ENCODE measurements at regions not wholly inside any gene's neighbourhood (a gene's known extent, or its start where the extent isn't known, plus 50 kb on each side); places are given as distances from the start of the nearest gene placed in this dataset.

DNA sequence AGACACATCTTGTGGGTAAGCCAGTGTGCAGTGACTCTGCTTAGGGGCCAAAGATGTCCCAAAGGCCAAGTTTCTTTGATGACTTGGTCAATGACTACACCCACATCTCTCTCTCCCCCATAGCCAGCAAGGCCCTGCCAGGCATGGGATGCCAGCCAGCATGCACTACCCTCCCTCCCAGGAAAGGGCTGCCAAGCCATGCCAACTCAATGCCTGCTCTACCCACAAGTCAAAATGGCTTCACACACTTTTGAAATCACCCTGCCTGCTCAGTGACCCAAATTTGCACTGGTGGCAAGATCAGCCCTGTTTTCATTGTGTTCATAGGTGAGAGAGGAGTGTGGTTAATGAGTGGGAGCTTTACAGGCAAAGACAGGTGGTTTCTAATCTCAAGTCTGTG lies 112.5 kb downstream of the MATN1 start:
- TF ChIP-seq ARNTL (CRISPR knock-in tag; IDR thresholded peaks at IDR 0.05; ENCODE audit: borderline replicate concordance, low read depth) (no peak), TOX (CRISPR knock-in tag; IDR thresholded peaks at IDR 0.05; ENCODE audit: borderline replicate concordance) (no peak), TCF4 (CRISPR knock-in tag; IDR thresholded peaks at IDR 0.05; ENCODE audit: borderline replicate concordance) (no peak), PPARA (CRISPR knock-in tag; IDR thresholded peaks at IDR 0.05; ENCODE audit: borderline replicate concordance) (no peak)
- no peak for ATAC-seq

DNA sequence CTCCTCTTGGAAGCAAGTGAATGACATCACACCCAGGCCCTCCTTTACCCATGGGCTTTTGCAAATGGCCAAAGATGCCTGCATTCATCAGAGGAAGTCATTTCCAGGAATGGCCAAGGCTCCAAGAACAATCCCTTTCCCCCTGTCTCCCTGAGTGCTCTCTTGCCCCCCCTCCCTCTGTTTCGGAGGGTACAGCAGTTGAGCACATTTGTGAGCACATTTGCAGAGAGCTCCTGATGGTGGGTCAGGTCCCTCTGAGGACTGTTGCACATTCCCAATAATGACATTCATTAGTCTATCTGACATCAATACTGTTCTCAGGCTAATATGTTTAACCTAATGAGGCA lies 113.4 kb downstream of the MATN1 start:
- TF ChIP-seq ZNF70 (CRISPR knock-in tag; IDR thresholded peaks at IDR 0.05) (no peak), TOX (CRISPR knock-in tag; IDR thresholded peaks at IDR 0.05; ENCODE audit: borderline replicate concordance) (no peak), TCF4 (CRISPR knock-in tag; IDR thresholded peaks at IDR 0.05; ENCODE audit: borderline replicate concordance) (no peak), ZNF8 (CRISPR knock-in tag; IDR thresholded peaks at IDR 0.05) (no peak), ESRRG (CRISPR knock-in tag; IDR thresholded peaks at IDR 0.05) (no peak), CSDC2 (CRISPR knock-in tag; IDR thresholded peaks at IDR 0.05) (no peak), GLIS3 (CRISPR knock-in tag; IDR thresholded peaks at IDR 0.05) (no peak), ISL1 (CRISPR knock-in tag; IDR thresholded peaks at IDR 0.05) (no peak), ZFP30 (CRISPR knock-in tag; IDR thresholded peaks at IDR 0.05) (no peak), ARNTL (CRISPR knock-in tag; IDR thresholded peaks at IDR 0.05; ENCODE audit: borderline replicate concordance, low read depth) (no peak), PPARA (CRISPR knock-in tag; IDR thresholded peaks at IDR 0.05; ENCODE audit: borderline replicate concordance) (no peak)
- TF ChIP-seq, protein P1, sequence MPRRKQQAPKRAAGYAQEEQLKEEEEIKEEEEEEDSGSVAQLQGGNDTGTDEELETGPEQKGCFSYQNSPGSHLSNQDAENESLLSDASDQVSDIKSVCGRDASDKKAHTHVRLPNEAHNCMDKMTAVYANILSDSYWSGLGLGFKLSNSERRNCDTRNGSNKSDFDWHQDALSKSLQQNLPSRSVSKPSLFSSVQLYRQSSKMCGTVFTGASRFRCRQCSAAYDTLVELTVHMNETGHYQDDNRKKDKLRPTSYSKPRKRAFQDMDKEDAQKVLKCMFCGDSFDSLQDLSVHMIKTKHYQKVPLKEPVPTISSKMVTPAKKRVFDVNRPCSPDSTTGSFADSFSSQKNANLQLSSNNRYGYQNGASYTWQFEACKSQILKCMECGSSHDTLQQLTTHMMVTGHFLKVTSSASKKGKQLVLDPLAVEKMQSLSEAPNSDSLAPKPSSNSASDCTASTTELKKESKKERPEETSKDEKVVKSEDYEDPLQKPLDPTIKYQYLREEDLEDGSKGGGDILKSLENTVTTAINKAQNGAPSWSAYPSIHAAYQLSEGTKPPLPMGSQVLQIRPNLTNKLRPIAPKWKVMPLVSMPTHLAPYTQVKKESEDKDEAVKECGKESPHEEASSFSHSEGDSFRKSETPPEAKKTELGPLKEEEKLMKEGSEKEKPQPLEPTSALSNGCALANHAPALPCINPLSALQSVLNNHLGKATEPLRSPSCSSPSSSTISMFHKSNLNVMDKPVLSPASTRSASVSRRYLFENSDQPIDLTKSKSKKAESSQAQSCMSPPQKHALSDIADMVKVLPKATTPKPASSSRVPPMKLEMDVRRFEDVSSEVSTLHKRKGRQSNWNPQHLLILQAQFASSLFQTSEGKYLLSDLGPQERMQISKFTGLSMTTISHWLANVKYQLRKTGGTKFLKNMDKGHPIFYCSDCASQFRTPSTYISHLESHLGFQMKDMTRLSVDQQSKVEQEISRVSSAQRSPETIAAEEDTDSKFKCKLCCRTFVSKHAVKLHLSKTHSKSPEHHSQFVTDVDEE (CRISPR knock-in tag; IDR thresholded peaks at IDR 0.05) = no peak
- TF ChIP-seq, protein P2, sequence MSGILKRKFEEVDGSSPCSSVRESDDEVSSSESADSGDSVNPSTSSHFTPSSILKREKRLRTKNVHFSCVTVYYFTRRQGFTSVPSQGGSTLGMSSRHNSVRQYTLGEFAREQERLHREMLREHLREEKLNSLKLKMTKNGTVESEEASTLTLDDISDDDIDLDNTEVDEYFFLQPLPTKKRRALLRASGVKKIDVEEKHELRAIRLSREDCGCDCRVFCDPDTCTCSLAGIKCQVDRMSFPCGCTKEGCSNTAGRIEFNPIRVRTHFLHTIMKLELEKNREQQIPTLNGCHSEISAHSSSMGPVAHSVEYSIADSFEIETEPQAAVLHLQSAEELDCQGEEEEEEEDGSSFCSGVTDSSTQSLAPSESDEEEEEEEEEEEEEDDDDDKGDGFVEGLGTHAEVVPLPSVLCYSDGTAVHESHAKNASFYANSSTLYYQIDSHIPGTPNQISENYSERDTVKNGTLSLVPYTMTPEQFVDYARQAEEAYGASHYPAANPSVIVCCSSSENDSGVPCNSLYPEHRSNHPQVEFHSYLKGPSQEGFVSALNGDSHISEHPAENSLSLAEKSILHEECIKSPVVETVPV (CRISPR knock-in tag; IDR thresholded peaks at IDR 0.05) = no peak
- no peak for ATAC-seq

DNA sequence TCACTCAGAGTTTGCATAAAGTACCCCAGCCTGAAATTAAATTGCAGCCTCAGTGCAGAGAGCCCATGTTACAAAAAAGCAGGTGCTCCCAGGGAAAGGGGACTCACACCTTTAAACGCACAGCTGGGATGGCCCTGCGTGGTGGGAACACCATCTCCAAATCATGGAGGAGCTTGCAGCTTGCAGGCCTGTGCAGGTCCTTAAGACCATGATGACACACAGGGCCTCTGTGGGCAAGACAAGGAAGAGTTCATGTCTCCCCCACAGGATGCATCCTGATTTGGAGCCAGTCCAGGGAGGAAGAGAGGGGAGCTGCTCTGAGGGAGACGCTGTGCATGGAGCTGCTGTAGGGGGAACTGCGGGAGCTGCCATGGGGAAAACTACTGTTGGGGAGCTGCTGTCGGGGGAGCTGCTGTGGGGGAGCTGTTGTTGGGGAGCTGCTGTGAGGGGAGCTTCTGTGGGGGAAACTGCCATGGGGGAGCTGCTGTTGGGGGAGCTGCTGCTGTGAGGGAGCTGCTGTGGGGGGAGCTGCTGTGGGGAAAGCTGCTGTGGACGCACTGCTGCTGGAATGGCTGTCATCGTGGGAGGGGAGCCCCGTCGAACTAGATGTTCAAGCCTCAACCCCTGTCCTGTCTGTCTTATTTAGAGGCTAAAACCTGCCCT lies 113.9 kb downstream of the MATN1 start:
- TF ChIP-seq ZFP30 (CRISPR knock-in tag; IDR thresholded peaks at IDR 0.05) (no peak), ISL1 (CRISPR knock-in tag; IDR thresholded peaks at IDR 0.05) (no peak), SNAI2 (CRISPR knock-in tag; IDR thresholded peaks at IDR 0.05) (no peak), OSR1 (CRISPR knock-in tag; IDR thresholded peaks at IDR 0.05) (no peak), ZC3H10 (CRISPR knock-in tag; IDR thresholded peaks at IDR 0.05) (no peak), TCF4 (CRISPR knock-in tag; IDR thresholded peaks at IDR 0.05; ENCODE audit: borderline replicate concordance) (no peak), ZFP3 (CRISPR knock-in tag; IDR thresholded peaks at IDR 0.05) (no peak), BACH2 (CRISPR knock-in tag; IDR thresholded peaks at IDR 0.05; ENCODE audit: borderline replicate concordance) (no peak), ZNF70 (CRISPR knock-in tag; IDR thresholded peaks at IDR 0.05) (no peak), TOX (CRISPR knock-in tag; IDR thresholded peaks at IDR 0.05; ENCODE audit: borderline replicate concordance) (no peak), ESRRG (CRISPR knock-in tag; IDR thresholded peaks at IDR 0.05) (no peak), PPARA (CRISPR knock-in tag; IDR thresholded peaks at IDR 0.05; ENCODE audit: borderline replicate concordance) (no peak), CSDC2 (CRISPR knock-in tag; IDR thresholded peaks at IDR 0.05) (no peak), GLIS3 (CRISPR knock-in tag; IDR thresholded peaks at IDR 0.05) (no peak), RARB (CRISPR knock-in tag; IDR thresholded peaks at IDR 0.05) (no peak), ARNTL (CRISPR knock-in tag; IDR thresholded peaks at IDR 0.05; ENCODE audit: borderline replicate concordance, low read depth) (no peak)
- TF ChIP-seq, protein P3, sequence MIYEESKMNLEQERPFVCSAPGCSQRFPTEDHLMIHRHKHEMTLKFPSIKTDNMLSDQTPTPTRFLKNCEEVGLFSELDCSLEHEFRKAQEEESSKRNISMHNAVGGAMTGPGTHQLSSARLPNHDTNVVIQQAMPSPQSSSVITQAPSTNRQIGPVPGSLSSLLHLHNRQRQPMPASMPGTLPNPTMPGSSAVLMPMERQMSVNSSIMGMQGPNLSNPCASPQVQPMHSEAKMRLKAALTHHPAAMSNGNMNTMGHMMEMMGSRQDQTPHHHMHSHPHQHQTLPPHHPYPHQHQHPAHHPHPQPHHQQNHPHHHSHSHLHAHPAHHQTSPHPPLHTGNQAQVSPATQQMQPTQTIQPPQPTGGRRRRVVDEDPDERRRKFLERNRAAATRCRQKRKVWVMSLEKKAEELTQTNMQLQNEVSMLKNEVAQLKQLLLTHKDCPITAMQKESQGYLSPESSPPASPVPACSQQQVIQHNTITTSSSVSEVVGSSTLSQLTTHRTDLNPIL (CRISPR knock-in tag; IDR thresholded peaks at IDR 0.05; ENCODE audit: low read depth) = no peak
- TF ChIP-seq, protein P4, sequence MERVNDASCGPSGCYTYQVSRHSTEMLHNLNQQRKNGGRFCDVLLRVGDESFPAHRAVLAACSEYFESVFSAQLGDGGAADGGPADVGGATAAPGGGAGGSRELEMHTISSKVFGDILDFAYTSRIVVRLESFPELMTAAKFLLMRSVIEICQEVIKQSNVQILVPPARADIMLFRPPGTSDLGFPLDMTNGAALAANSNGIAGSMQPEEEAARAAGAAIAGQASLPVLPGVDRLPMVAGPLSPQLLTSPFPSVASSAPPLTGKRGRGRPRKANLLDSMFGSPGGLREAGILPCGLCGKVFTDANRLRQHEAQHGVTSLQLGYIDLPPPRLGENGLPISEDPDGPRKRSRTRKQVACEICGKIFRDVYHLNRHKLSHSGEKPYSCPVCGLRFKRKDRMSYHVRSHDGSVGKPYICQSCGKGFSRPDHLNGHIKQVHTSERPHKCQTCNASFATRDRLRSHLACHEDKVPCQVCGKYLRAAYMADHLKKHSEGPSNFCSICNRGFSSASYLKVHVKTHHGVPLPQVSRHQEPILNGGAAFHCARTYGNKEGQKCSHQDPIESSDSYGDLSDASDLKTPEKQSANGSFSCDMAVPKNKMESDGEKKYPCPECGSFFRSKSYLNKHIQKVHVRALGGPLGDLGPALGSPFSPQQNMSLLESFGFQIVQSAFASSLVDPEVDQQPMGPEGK (CRISPR knock-in tag; IDR thresholded peaks at IDR 0.05; ENCODE audit: borderline replicate concordance) = no peak
- ATAC-seq = no peak
